Activated naive CD4-positive, alpha-beta T cell treated with anti-CD3 and anti-CD28 coated beads for 36 hours (primary cell): ENCODE measurements at regions not wholly inside any gene's neighbourhood (a gene's known extent, or its start where the extent isn't known, plus 50 kb on each side); places are given as distances from the start of the nearest gene placed in this dataset.

Source experiments
- CTCF ChIA-PET: fragments of 350-600 bp; sonication (Branson Sonifier 250); formaldehyde crosslinking; loops from one replicate; lab custom pipeline; 2021; ENCODE audit warnings: antibody characterized with exemption; lab: Charles Lee
- DNase-seq: peaks from one replicate; pipeline ENCODE4 v3.0.0-alpha.2; 2020
- H3K27ac Mint-ChIP-seq: one replicate; pipeline ENCODE4 v1.8.0; 2021; ENCODE audit warnings: mild to moderate bottlenecking, mixed read lengths
- H3K27me3 Mint-ChIP-seq: one replicate; pipeline ENCODE4 v1.8.0; 2021; ENCODE audit warnings: low read depth, mixed read lengths
- H3K36me3 Mint-ChIP-seq: one replicate; pipeline ENCODE4 v1.8.0; 2021; ENCODE audit warnings: low read depth, mixed read lengths
- H3K4me1 Mint-ChIP-seq: one replicate; pipeline ENCODE4 v1.8.0; 2021; ENCODE audit warnings: low read depth, mixed read lengths
- H3K4me3 Mint-ChIP-seq: one replicate; pipeline ENCODE4 v1.8.0; 2021; ENCODE audit warnings: mild to moderate bottlenecking, moderate library complexity, mixed read lengths
- H3K9me3 Mint-ChIP-seq: one replicate; pipeline ENCODE4 v1.8.0; 2021; ENCODE audit warnings: mixed read lengths
- intact Hi-C: fragments of 100-400 bp; cut with micrococcal nuclease; formaldehyde crosslinking; loops from one replicate; pipeline ENCODE4 v1.15.1; 2023

- no peaks in the 10 kb centered on the region for H3K27me3 Mint-ChIP-seq
- intact Hi-C loops: no loop called here
Measured at GRCh38 chr18:73733376-73733775, 414.3 kb downstream of the FBXO15 start.

GRCh38 chr18:73728657-73729056, 419.0 kb downstream of the FBXO15 start:
- H3K4me3 Mint-ChIP-seq: no peak overlapping the region
- intact Hi-C loops: no loop called here
- DNase-seq: no peak
- H3K4me1 Mint-ChIP-seq: no peaks in the 10 kb centered on the region
- no peaks in the 10 kb centered on the region for H3K27me3 Mint-ChIP-seq
- CTCF ChIA-PET: no interaction called here
- H3K27ac Mint-ChIP-seq: no peak overlapping the region
- peaks cover 2% of the 10 kb centered on the region for H3K9me3 Mint-ChIP-seq
- H3K36me3 Mint-ChIP-seq: no peaks in the 10 kb centered on the region

More at GRCh38 chr18:73733376-73733775, 414.3 kb downstream of the FBXO15 start:
- Mint-ChIP-seq H3K36me3 (no peaks in the 10 kb centered on the region), H3K4me3 (no peak overlapping the region), H3K27ac (no peak overlapping the region), H3K4me1 (no peaks in the 10 kb centered on the region), H3K9me3 (peaks cover 2% of the 10 kb centered on the region)
- CTCF ChIA-PET: no interaction called here
- no peak for DNase-seq

- CTCF ChIA-PET: no interaction called here
Measured at GRCh38 chr18:73724958-73725357, 422.7 kb downstream of the FBXO15 start.

GRCh38 chr18:73719611-73720010, 428.0 kb downstream of the FBXO15 start:
- no peaks in the 10 kb centered on the region for H3K4me1 Mint-ChIP-seq
- CTCF ChIA-PET: no interaction called here
- no peak overlapping the region for H3K27ac Mint-ChIP-seq
- no peaks in the 10 kb centered on the region for H3K36me3 Mint-ChIP-seq
- H3K4me3 Mint-ChIP-seq: no peak overlapping the region
- no peak for DNase-seq
- no peaks in the 10 kb centered on the region for H3K9me3 Mint-ChIP-seq
- peaks cover 2% of the 10 kb centered on the region for H3K27me3 Mint-ChIP-seq
- intact Hi-C loops: no loop called here

More at GRCh38 chr18:73724958-73725357, 422.7 kb downstream of the FBXO15 start:
- no peak for DNase-seq
- Mint-ChIP-seq H3K36me3 (no peaks in the 10 kb centered on the region), H3K27ac (no peak overlapping the region), H3K4me1 (no peaks in the 10 kb centered on the region), H3K27me3 (no peaks in the 10 kb centered on the region), H3K4me3 (no peak overlapping the region), H3K9me3 (no peaks in the 10 kb centered on the region)
- intact Hi-C loops: no loop called here

- Mint-ChIP-seq H3K4me1 (no peaks in the 10 kb centered on the region), H3K27me3 (peaks cover 2% of the 10 kb centered on the region), H3K36me3 (no peaks in the 10 kb centered on the region), H3K27ac (no peak overlapping the region), H3K4me3 (no peak overlapping the region), H3K9me3 (no peaks in the 10 kb centered on the region)
- intact Hi-C loops: no loop called here
- DNase-seq: no peak
- CTCF ChIA-PET: no interaction called here
Measured at GRCh38 chr18:73717570-73717969, 430.1 kb downstream of the FBXO15 start.

GRCh38 chr18:73715210-73715670, 432.4 kb downstream of the FBXO15 start:
- H3K4me3 Mint-ChIP-seq: no peak overlapping the region
- CTCF ChIA-PET: no interaction called here
- H3K36me3 Mint-ChIP-seq: no peaks in the 10 kb centered on the region
- peaks cover 2% of the 10 kb centered on the region for H3K27me3 Mint-ChIP-seq
- H3K4me1 Mint-ChIP-seq: no peaks in the 10 kb centered on the region
- intact Hi-C loops: no loop called here
- no peak for DNase-seq
- H3K27ac Mint-ChIP-seq: no peak overlapping the region
- H3K9me3 Mint-ChIP-seq: no peaks in the 10 kb centered on the region

- Mint-ChIP-seq H3K4me1 (no peaks in the 10 kb centered on the region), H3K9me3 (no peaks in the 10 kb centered on the region), H3K4me3 (no peak overlapping the region), H3K27me3 (peaks cover 2% of the 10 kb centered on the region), H3K27ac (no peak overlapping the region), H3K36me3 (no peaks in the 10 kb centered on the region)
- intact Hi-C loops: no loop called here
- no peak for DNase-seq
- CTCF ChIA-PET: no interaction called here
Measured at GRCh38 chr18:73714466-73714865, 433.2 kb downstream of the FBXO15 start.

GRCh38 chr18:73711256-73711655, 436.4 kb downstream of the FBXO15 start:
- no peaks in the 10 kb centered on the region for H3K36me3 Mint-ChIP-seq
- no peak overlapping the region for H3K4me3 Mint-ChIP-seq
- CTCF ChIA-PET: no interaction called here
- H3K27me3 Mint-ChIP-seq: peaks cover 2% of the 10 kb centered on the region
- peaks cover 3% of the 10 kb centered on the region for H3K9me3 Mint-ChIP-seq
- intact Hi-C loops: no loop called here
- no peaks in the 10 kb centered on the region for H3K4me1 Mint-ChIP-seq
- no peak for DNase-seq
- no peak overlapping the region for H3K27ac Mint-ChIP-seq

GRCh38 chr18:73708591-73708990, 439.0 kb downstream of the FBXO15 start:
- Mint-ChIP-seq H3K27me3 (no peaks in the 10 kb centered on the region), H3K27ac (no peak overlapping the region), H3K9me3 (peaks cover 3% of the 10 kb centered on the region), H3K36me3 (no peaks in the 10 kb centered on the region), H3K4me3 (no peak overlapping the region), H3K4me1 (no peaks in the 10 kb centered on the region)
- no peak for DNase-seq
- CTCF ChIA-PET: interaction anchor here (0.6 kb wide), 1 partner anchor 569 kb away, joined by 3 read pairs; no protein-coding TSS in a partner anchor
- intact Hi-C loops: no loop called here

GRCh38 chr18:73707035-73707434, 440.6 kb downstream of the FBXO15 start:
- Mint-ChIP-seq H3K4me1 (no peaks in the 10 kb centered on the region), H3K4me3 (no peak overlapping the region), H3K27me3 (no peaks in the 10 kb centered on the region), H3K36me3 (no peaks in the 10 kb centered on the region), H3K9me3 (peaks cover 3% of the 10 kb centered on the region), H3K27ac (no peak overlapping the region)
- DNase-seq: no peak
- intact Hi-C loops: no loop called here
- CTCF ChIA-PET: no interaction called here

GRCh38 chr18:73697353-73697752, 450.3 kb downstream of the FBXO15 start:
- Mint-ChIP-seq H3K4me1 (no peaks in the 10 kb centered on the region), H3K27ac (no peak overlapping the region), H3K4me3 (no peak overlapping the region), H3K27me3 (no peaks in the 10 kb centered on the region), H3K9me3 (no peaks in the 10 kb centered on the region), H3K36me3 (no peaks in the 10 kb centered on the region)
- CTCF ChIA-PET: no interaction called here
- DNase-seq: no peak
- intact Hi-C loops: no loop called here

GRCh38 chr18:73696698-73697097, 450.9 kb downstream of the FBXO15 start:
- no peaks in the 10 kb centered on the region for H3K36me3 Mint-ChIP-seq
- CTCF ChIA-PET: no interaction called here
- DNase-seq: no peak
- H3K27me3 Mint-ChIP-seq: no peaks in the 10 kb centered on the region
- no peak overlapping the region for H3K4me3 Mint-ChIP-seq
- intact Hi-C loops: no loop called here
- H3K4me1 Mint-ChIP-seq: no peaks in the 10 kb centered on the region
- no peaks in the 10 kb centered on the region for H3K9me3 Mint-ChIP-seq
- H3K27ac Mint-ChIP-seq: no peak overlapping the region

- no peak for DNase-seq
- Mint-ChIP-seq H3K9me3 (no peaks in the 10 kb centered on the region), H3K27ac (no peak overlapping the region), H3K27me3 (no peaks in the 10 kb centered on the region), H3K4me3 (no peak overlapping the region), H3K4me1 (no peaks in the 10 kb centered on the region), H3K36me3 (no peaks in the 10 kb centered on the region)
- intact Hi-C loops: no loop called here
- CTCF ChIA-PET: no interaction called here
Measured at GRCh38 chr18:73696171-73696570, 451.5 kb downstream of the FBXO15 start.

GRCh38 chr18:73693091-73693490, 454.5 kb downstream of the FBXO15 start:
- CTCF ChIA-PET: no interaction called here
- no peak overlapping the region for H3K4me3 Mint-ChIP-seq
- no peaks in the 10 kb centered on the region for H3K27me3 Mint-ChIP-seq
- intact Hi-C loops: no loop called here
- no peak overlapping the region for H3K27ac Mint-ChIP-seq
- DNase-seq: no peak
- H3K36me3 Mint-ChIP-seq: no peaks in the 10 kb centered on the region
- no peaks in the 10 kb centered on the region for H3K4me1 Mint-ChIP-seq
- H3K9me3 Mint-ChIP-seq: no peaks in the 10 kb centered on the region
